HepG2 (cell line): ENCODE measurements at regions not wholly inside any gene's neighbourhood (a gene's known extent, or its start where the extent isn't known, plus 50 kb on each side); places are given as distances from the start of the nearest gene placed in this dataset.

Source experiments
- ATAC-seq: fragments of 200-7000 bp; cut with Tn5 transposase; 3 replicates; pipeline ENCODE4 v1.9.1; 2020; ENCODE audit warnings: mild to moderate bottlenecking, moderate library complexity
- BruUV-seq: library from RNA; stranded (reverse); fragments of 400-500 nt; replicated peaks from 2 replicates; lab custom pipeline; 2021; lab: Mats Ljungman, UMichigan
- CTCF ChIA-PET: fragments of 300-600 bp; formaldehyde crosslinking; extraction: SDS; loops from one replicate; lab custom pipeline; 2021; ENCODE audit warnings: low total read pairs, inconsistent platforms, low intra/inter-chr PET ratio; lab: Yijun Ruan, JAX
- POLR2A ChIA-PET: fragments of 350-600 bp; sonication (Branson Sonifier 250); formaldehyde crosslinking; loops from one replicate; lab custom pipeline; 2020; ENCODE audit warnings: antibody characterized with exemption, inconsistent platforms; lab: Yijun Ruan, JAX
- DNase-seq: peaks from one replicate; pipeline ENCODE4 v3.0.0-alpha.2; 2015; ENCODE audit warnings: low spot score
- FAIRE-seq: peaks from 3 replicates; lab custom pipeline; 2011; peaks lifted over from hg19 to GRCh38; lab: Jason Lieb, UNC
- H2AFZ ChIP-seq: one replicate; pipeline ENCODE4 v1.6.1; 2011; ENCODE audit warnings: low read length, inconsistent platforms
- H3K27ac ChIP-seq: fragments of 300-600 bp; 3 replicates; pipeline ENCODE4 v1.8.0; 2011; ENCODE audit warnings: mixed run types, mild to moderate bottlenecking, mixed read lengths, low read length, inconsistent platforms; ENCODE audit not compliant: insufficient read depth; ENCODE audit errors: extremely low read length
- H3K27me3 ChIP-seq, 2 experiments: fragments of 200-600 bp in 1 of 2; 2 replicates in 1 of 2; 3 replicates in 1 of 2; pipeline versions ENCODE4 v1.6.0 to v1.8.0; 2011; ENCODE audit warnings: low read length in 2 of 2, mild to moderate bottlenecking in 2 of 2, moderate library complexity in 2 of 2, inconsistent platforms in 1 of 2; ENCODE audit not compliant: insufficient read depth in 2 of 2, control insufficient read depth in 1 of 2
- H3K36me3 ChIP-seq, 2 experiments: fragments of 200-600 bp in 1 of 2; replicated peaks in 1 of 2; 2 replicates in 1 of 2; 3 replicates in 1 of 2; pipeline versions ENCODE4 v1.5.1 to v1.8.0; 2011; ENCODE audit warnings: low read length in 2 of 2, inconsistent platforms in 1 of 2; ENCODE audit not compliant: insufficient read depth in 2 of 2, control insufficient read depth in 1 of 2
- H3K4me1 ChIP-seq: 2 replicates; pipeline ENCODE4 v1.5.1; 2012; ENCODE audit warnings: low read length, inconsistent platforms; ENCODE audit not compliant: insufficient read depth
- H3K4me2 ChIP-seq: 2 replicates; pipeline ENCODE4 v1.6.0; 2011; ENCODE audit warnings: low read depth, low read length, inconsistent platforms
- H3K4me3 ChIP-seq, 3 experiments: fragments of 200-600 bp in 1 of 3; sonication (generic), shearing (Covaris generic) in 1 of 3; replicated peaks in 1 of 3; 2 replicates each; pipeline ENCODE4 v1.5.1; 2011 to 2016; ENCODE audit warnings: low read length in 3 of 3, inconsistent platforms in 2 of 3, low read depth in 2 of 3, mild to moderate bottlenecking in 2 of 3, control low read depth in 1 of 3, mixed read lengths in 1 of 3; ENCODE audit not compliant: insufficient read depth in 1 of 3
- H3K79me2 ChIP-seq: one replicate; pipeline ENCODE4 v1.6.1; 2011; ENCODE audit warnings: low read length, inconsistent platforms; ENCODE audit not compliant: insufficient read depth
- H3K9ac ChIP-seq: 2 replicates; pipeline ENCODE4 v1.6.0; 2011; ENCODE audit warnings: mild to moderate bottlenecking, low read depth, low read length, inconsistent platforms; ENCODE audit not compliant: insufficient read depth
- H3K9me3 ChIP-seq: 2 replicates; pipeline ENCODE4 v1.5.1; 2012; ENCODE audit warnings: mild to moderate bottlenecking, low read length
- H4K20me1 ChIP-seq: 2 replicates; pipeline ENCODE4 v1.6.0; 2011; ENCODE audit warnings: inconsistent platforms, mild to moderate bottlenecking, low read length, moderate library complexity; ENCODE audit not compliant: insufficient read depth
- ARHGAP35 ChIP-seq: sonication (generic); formaldehyde crosslinking; IDR thresholded peaks from 2 replicates; pipeline ENCODE4 v1.9.0; 2022; ENCODE audit warnings: mild to moderate bottlenecking, inconsistent platforms, moderate library complexity, missing genetic modification reagents, borderline replicate concordance
- BCL3 ChIP-seq: sonication (generic); formaldehyde crosslinking; IDR thresholded peaks from 2 replicates; pipeline ENCODE4 v1.5.1; 2020; ENCODE audit warnings: mild to moderate bottlenecking, missing genetic modification reagents, moderate library complexity
- HOXA5 ChIP-seq: sonication (generic); formaldehyde crosslinking; IDR thresholded peaks from 2 replicates; pipeline ENCODE4 v1.4.0; 2020; ENCODE audit warnings: missing genetic modification reagents
- MAZ ChIP-seq, 2 experiments: sonication (generic) in 1 of 2; formaldehyde crosslinking in 1 of 2; IDR thresholded peaks; 2 replicates each; pipeline versions ENCODE4 v1.5.0 to v1.6.1; 2012 to 2020; ENCODE audit warnings: low read depth in 2 of 2, mild to moderate bottlenecking in 2 of 2, borderline replicate concordance in 1 of 2, improper control_type of control experiment in 1 of 2, low read length in 1 of 2, missing genetic modification reagents in 1 of 2, moderate library complexity in 1 of 2
- MZF1 ChIP-seq: sonication (generic); formaldehyde crosslinking; IDR thresholded peaks from 2 replicates; pipeline ENCODE4 v1.8.1; 2023; ENCODE audit warnings: mild to moderate bottlenecking, missing genetic modification reagents, borderline replicate concordance
- NFATC3 ChIP-seq: sonication (generic); formaldehyde crosslinking; IDR thresholded peaks from 2 replicates; pipeline ENCODE4 v1.5.1; 2020; ENCODE audit warnings: mild to moderate bottlenecking, missing genetic modification reagents
- ZBTB38 ChIP-seq: sonication (generic); formaldehyde crosslinking; IDR thresholded peaks from 2 replicates; pipeline ENCODE4 v1.5.1; 2020; ENCODE audit warnings: mild to moderate bottlenecking, missing genetic modification reagents
- ZNF44 ChIP-seq: sonication (generic); formaldehyde crosslinking; IDR thresholded peaks from 2 replicates; pipeline ENCODE4 v1.5.1; 2020; ENCODE audit warnings: mild to moderate bottlenecking, missing genetic modification reagents
- ZNF598 ChIP-seq: sonication (generic); formaldehyde crosslinking; IDR thresholded peaks from 2 replicates; pipeline ENCODE4 v1.5.1; 2020; ENCODE audit warnings: mild to moderate bottlenecking, missing genetic modification reagents, borderline replicate concordance
- ZNF639 ChIP-seq: conservative IDR thresholded peaks from 2 replicates; pipeline ENCODE4 v1.6.1; 2018; ENCODE audit warnings: missing genetic modification reagents
- ZNF772 ChIP-seq: sonication (generic); formaldehyde crosslinking; IDR thresholded peaks from 2 replicates; pipeline ENCODE4 v1.5.0; 2020; ENCODE audit warnings: mild to moderate bottlenecking, missing genetic modification reagents
- WGBS: methylation state at CpG from one replicate; pipeline ENCODE4 v1.1.6; 2017; ENCODE audit warnings: low lambda C conversion rate; 5-methylcytosine and 5-hydroxymethylcytosine counted together
- in situ Hi-C: cut with HindIII; loops from 2 replicates; pipeline ENCODE4 v1.10.0; 2017; ENCODE audit warnings: low pct_unique_long_range_greater_than_20kb; ENCODE audit not compliant: extremely low pct_ligation_motif_present
- intact Hi-C: fragments of 100-400 bp; cut with micrococcal nuclease; formaldehyde crosslinking; loops from one replicate; pipeline ENCODE4 v1.10.0; 2022; ENCODE audit not compliant: unreplicated experiment
- TF ChIP-seq, protein P1 (sequence below): sonication (generic); formaldehyde crosslinking; IDR thresholded peaks from 2 replicates; pipeline ENCODE4 v1.4.0; 2020; ENCODE audit warnings: missing genetic modification reagents
- TF ChIP-seq, protein P2 (sequence below): sonication (generic); formaldehyde crosslinking; IDR thresholded peaks from 2 replicates; pipeline ENCODE4 v1.5.0; 2020; ENCODE audit warnings: missing genetic modification reagents, mild to moderate bottlenecking, borderline replicate concordance
- TF ChIP-seq, protein P3 (sequence below): sonication (generic); formaldehyde crosslinking; IDR thresholded peaks from 2 replicates; pipeline ENCODE4 v1.4.0; 2020; ENCODE audit warnings: missing genetic modification reagents, borderline replicate concordance

- no peak for TF ChIP-seq ZNF639
- TF ChIP-seq, all 625 proteins: peak for 0
Observed at GRCh38 chr14:26332966-26333365, 264.9 kb downstream of the NOVA1 start (continued).

DNA sequence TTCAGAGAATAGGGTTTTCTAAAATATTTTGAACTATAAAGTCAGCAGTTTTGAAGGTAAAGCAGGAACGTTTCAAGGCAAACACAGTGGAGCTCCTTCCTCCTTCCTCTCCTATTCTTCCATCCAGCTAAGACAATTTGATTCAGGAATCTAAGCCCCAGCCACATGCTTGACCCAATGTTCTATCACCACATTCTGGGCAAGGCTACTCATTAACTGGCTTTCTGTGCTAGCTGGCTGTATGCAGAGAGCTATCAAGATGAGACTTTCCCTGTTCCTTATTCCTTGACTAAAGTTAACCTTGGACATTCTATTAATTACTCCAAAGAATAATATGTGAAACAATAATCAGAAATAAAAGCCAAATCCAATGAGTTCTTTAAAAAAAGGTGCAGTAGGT, 266.9 kb downstream of the NOVA1 start:
- Histone ChIP-seq H2AFZ (no peak overlapping the region), H3K36me3 (no peaks in the 10 kb centered on the region), H3K27me3 (no peaks in the 10 kb centered on the region), H3K4me1 (no peaks in the 10 kb centered on the region), H3K4me2 (no peak overlapping the region), H3K27ac (no peak overlapping the region), H3K79me2 (no peaks in the 10 kb centered on the region), H3K9me3 (peaks cover 94% of the 10 kb centered on the region), H3K4me3 (no peak overlapping the region), H3K9ac (no peak overlapping the region), H4K20me1 (no peaks in the 10 kb centered on the region)
- DNase-seq (no peak), FAIRE-seq (no peak), ATAC-seq (no peak)
- WGBS, result 2% methylated on average over 1 of the region's 1 CpG
- ChIA-PET CTCF (no interaction called here), POLR2A (no interaction called here)
- in situ Hi-C loops (no loop called here), intact Hi-C loops (no loop called here)
- no TSS peak for BruUV-seq
- TF ChIP-seq ZNF772 (CRISPR knock-in tag) (no peak), MZF1 (CRISPR knock-in tag) (no peak), BCL3 (CRISPR knock-in tag) (no peak), ARHGAP35 (CRISPR knock-in tag) (no peak), ZBTB38 (CRISPR knock-in tag) (no peak), ZNF44 (CRISPR knock-in tag) (no peak), ZNF598 (CRISPR knock-in tag) (no peak), HOXA5 (CRISPR knock-in tag) (no peak), MAZ (IDR thresholded peaks at IDR 0.05; ENCODE audit: borderline replicate concordance, low read depth, low read length) (no peak), MAZ (CRISPR knock-in tag; IDR thresholded peaks at IDR 0.05; ENCODE audit: low read depth) (no peak), NFATC3 (no peak)
- TF ChIP-seq, protein P1, sequence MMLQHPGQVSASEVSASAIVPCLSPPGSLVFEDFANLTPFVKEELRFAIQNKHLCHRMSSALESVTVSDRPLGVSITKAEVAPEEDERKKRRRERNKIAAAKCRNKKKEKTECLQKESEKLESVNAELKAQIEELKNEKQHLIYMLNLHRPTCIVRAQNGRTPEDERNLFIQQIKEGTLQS (CRISPR knock-in tag), result no peak
- TF ChIP-seq, protein P2, sequence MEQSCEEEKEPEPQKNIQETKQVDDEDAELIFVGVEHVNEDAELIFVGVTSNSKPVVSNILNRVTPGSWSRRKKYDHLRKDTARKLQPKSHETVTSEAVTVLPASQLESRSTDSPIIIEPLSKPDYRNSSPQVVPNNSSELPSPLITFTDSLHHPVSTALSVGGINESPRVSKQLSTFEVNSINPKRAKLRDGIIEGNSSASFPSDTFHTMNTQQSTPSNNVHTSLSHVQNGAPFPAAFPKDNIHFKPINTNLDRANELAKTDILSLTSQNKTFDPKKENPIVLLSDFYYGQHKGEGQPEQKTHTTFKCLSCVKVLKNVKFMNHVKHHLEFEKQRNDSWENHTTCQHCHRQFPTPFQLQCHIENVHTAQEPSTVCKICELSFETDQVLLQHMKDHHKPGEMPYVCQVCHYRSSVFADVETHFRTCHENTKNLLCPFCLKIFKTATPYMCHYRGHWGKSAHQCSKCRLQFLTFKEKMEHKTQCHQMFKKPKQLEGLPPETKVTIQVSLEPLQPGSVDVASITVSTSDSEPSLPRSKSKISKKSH (CRISPR knock-in tag), result no peak
- TF ChIP-seq, protein P3, sequence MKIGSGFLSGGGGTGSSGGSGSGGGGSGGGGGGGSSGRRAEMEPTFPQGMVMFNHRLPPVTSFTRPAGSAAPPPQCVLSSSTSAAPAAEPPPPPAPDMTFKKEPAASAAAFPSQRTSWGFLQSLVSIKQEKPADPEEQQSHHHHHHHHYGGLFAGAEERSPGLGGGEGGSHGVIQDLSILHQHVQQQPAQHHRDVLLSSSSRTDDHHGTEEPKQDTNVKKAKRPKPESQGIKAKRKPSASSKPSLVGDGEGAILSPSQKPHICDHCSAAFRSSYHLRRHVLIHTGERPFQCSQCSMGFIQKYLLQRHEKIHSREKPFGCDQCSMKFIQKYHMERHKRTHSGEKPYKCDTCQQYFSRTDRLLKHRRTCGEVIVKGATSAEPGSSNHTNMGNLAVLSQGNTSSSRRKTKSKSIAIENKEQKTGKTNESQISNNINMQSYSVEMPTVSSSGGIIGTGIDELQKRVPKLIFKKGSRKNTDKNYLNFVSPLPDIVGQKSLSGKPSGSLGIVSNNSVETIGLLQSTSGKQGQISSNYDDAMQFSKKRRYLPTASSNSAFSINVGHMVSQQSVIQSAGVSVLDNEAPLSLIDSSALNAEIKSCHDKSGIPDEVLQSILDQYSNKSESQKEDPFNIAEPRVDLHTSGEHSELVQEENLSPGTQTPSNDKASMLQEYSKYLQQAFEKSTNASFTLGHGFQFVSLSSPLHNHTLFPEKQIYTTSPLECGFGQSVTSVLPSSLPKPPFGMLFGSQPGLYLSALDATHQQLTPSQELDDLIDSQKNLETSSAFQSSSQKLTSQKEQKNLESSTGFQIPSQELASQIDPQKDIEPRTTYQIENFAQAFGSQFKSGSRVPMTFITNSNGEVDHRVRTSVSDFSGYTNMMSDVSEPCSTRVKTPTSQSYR, result no peak
